OCI-LY3 (cell line): ENCODE measurements at regions not wholly inside any gene's neighbourhood (a gene's known extent, or its start where the extent isn't known, plus 50 kb on each side); places are given as distances from the start of the nearest gene placed in this dataset.

Experiments used
- H2AFZ ChIP-seq: fragments of 200-600, 300-600 bp; shearing (Covaris generic); 2 replicates; pipeline ENCODE4 v1.6.0; 2014; ENCODE audit warnings: antibody characterized with exemption, low read depth, low read length
- H3K27ac ChIP-seq: fragments of 200-600, 300-600 bp; sonication (generic); 2 replicates; pipeline ENCODE4 v1.5.1; 2014; ENCODE audit warnings: mild to moderate bottlenecking, low read length, moderate library complexity, mixed read lengths
- H3K27me3 ChIP-seq: fragments of 200-600, 300-600 bp; sonication (generic); 2 replicates; pipeline ENCODE4 v1.6.1; 2014; ENCODE audit warnings: low read depth, low read length, mixed read lengths
- H3K36me3 ChIP-seq: fragments of 200-600, 300-600 bp; sonication (generic); replicated peaks from 2 replicates; pipeline ENCODE3; 2014; ENCODE audit warnings: low read depth, low read length, mixed read lengths
- H3K4me1 ChIP-seq: fragments of 300-600, 200-600 bp; sonication (generic); 2 replicates; pipeline ENCODE4 v1.6.1; 2014; ENCODE audit warnings: low read length, mixed read lengths
- H3K4me2 ChIP-seq: fragments of 200-600, 300-600 bp; sonication (generic); 2 replicates; pipeline ENCODE4 v1.6.1; 2014; ENCODE audit warnings: low read length, mixed read lengths
- H3K4me3 ChIP-seq: fragments of 300-600, 200-600 bp; sonication (generic); 2 replicates; pipeline ENCODE4 v1.5.1; 2014; ENCODE audit warnings: antibody characterized with exemption, mild to moderate bottlenecking, low read length, moderate library complexity
- H3K79me2 ChIP-seq: fragments of 300-600, 200-600 bp; shearing (Covaris generic); 2 replicates; pipeline ENCODE4 v1.6.1; 2014; ENCODE audit warnings: mild to moderate bottlenecking, low read length, mixed read lengths
- H3K9ac ChIP-seq: fragments of 300-600, 200-600 bp; shearing (Covaris generic); 2 replicates; pipeline ENCODE4 v1.6.0; 2014; ENCODE audit warnings: mild to moderate bottlenecking, low read length, moderate library complexity
- H3K9me3 ChIP-seq: fragments of 200-600, 300-600 bp; shearing (Covaris generic); 2 replicates; pipeline ENCODE4 v1.6.1; 2014; ENCODE audit warnings: low read length, mixed read lengths; ENCODE audit not compliant: insufficient read depth
- H4K20me1 ChIP-seq: fragments of 200-600, 300-600 bp; sonication (generic); 2 replicates; pipeline ENCODE4 v1.6.1; 2016; ENCODE audit warnings: low read length, mixed read lengths; ENCODE audit not compliant: insufficient read depth
- CTCF ChIP-seq: fragments of 200-600, 300-600 bp; sonication (generic); IDR thresholded peaks from 2 replicates; pipeline ENCODE4 v1.5.1; 2014; ENCODE audit warnings: antibody characterized with exemption, low read length, low read depth
- EZH2phosphoT487 ChIP-seq: fragments of 200-600 bp; shearing (Covaris generic); IDR thresholded peaks from 2 replicates; pipeline ENCODE4 v1.6.1; 2018; ENCODE audit warnings: antibody characterized with exemption, mixed run types, low read depth

- H3K4me3 ChIP-seq, result no peak overlapping the region
- no peaks in the 10 kb centered on the region for H3K79me2 ChIP-seq
- no peak overlapping the region for H2AFZ ChIP-seq
- TF ChIP-seq EZH2phosphoT487 (no peak), CTCF (no peak)
- H3K27me3 ChIP-seq, result no peaks in the 10 kb centered on the region
- H3K4me1 ChIP-seq, result no peaks in the 10 kb centered on the region
- no peaks in the 10 kb centered on the region for H3K9me3 ChIP-seq
- H3K27ac ChIP-seq, result no peak overlapping the region
- H3K9ac ChIP-seq, result no peak overlapping the region
- H3K36me3 ChIP-seq, result no peaks in the 10 kb centered on the region
- H4K20me1 ChIP-seq, result no peaks in the 10 kb centered on the region
- no peak overlapping the region for H3K4me2 ChIP-seq
Measured at GRCh38 chr9:80540387-80540786, 968.6 kb downstream of the TLE4 start.

GRCh38 chr9:80538976-80539375 lies 967.2 kb downstream of the TLE4 start:
- no peak overlapping the region for H3K27ac ChIP-seq
- TF ChIP-seq CTCF, result no peak
- no peak for TF ChIP-seq EZH2phosphoT487
- no peaks in the 10 kb centered on the region for H3K9me3 ChIP-seq
- H3K4me3 ChIP-seq, result no peak overlapping the region
- no peaks in the 10 kb centered on the region for H3K27me3 ChIP-seq
- H3K9ac ChIP-seq, result no peak overlapping the region
- no peaks in the 10 kb centered on the region for H3K36me3 ChIP-seq
- H2AFZ ChIP-seq, result no peak overlapping the region
- no peaks in the 10 kb centered on the region for H3K79me2 ChIP-seq
- no peak overlapping the region for H3K4me2 ChIP-seq
- H3K4me1 ChIP-seq, result no peaks in the 10 kb centered on the region
- no peaks in the 10 kb centered on the region for H4K20me1 ChIP-seq

- no peaks in the 10 kb centered on the region for H3K4me1 ChIP-seq
Measured at GRCh38 chr9:80522465-80522864, 950.7 kb downstream of the TLE4 start.

GRCh38 chr9:80521151-80521550 lies 949.4 kb downstream of the TLE4 start:
- Histone ChIP-seq H4K20me1 (no peaks in the 10 kb centered on the region), H3K27me3 (no peaks in the 10 kb centered on the region), H3K4me1 (no peaks in the 10 kb centered on the region), H3K9me3 (no peaks in the 10 kb centered on the region), H3K79me2 (no peaks in the 10 kb centered on the region), H3K9ac (no peak overlapping the region), H2AFZ (no peak overlapping the region), H3K36me3 (no peaks in the 10 kb centered on the region), H3K27ac (no peak overlapping the region), H3K4me2 (no peak overlapping the region), H3K4me3 (no peak overlapping the region)
- no peak for TF ChIP-seq EZH2phosphoT487
- no peak for TF ChIP-seq CTCF

More at GRCh38 chr9:80522465-80522864, 950.7 kb downstream of the TLE4 start:
- Histone ChIP-seq H3K79me2 (no peaks in the 10 kb centered on the region), H3K4me2 (no peak overlapping the region), H3K4me3 (no peak overlapping the region), H3K9me3 (no peaks in the 10 kb centered on the region), H3K36me3 (no peaks in the 10 kb centered on the region), H3K27me3 (no peaks in the 10 kb centered on the region), H2AFZ (no peak overlapping the region), H3K9ac (no peak overlapping the region), H3K27ac (no peak overlapping the region), H4K20me1 (no peaks in the 10 kb centered on the region)
- TF ChIP-seq EZH2phosphoT487 (no peak), CTCF (no peak)
